ENCODE measurements at regions not wholly inside any gene's neighbourhood (a gene's known extent, or its start where the extent isn't known, plus 50 kb on each side); places are given as distances from the start of the nearest gene placed in this dataset.

GRCh38 chr7:33694006-33694405 is 211.3 kb upstream of the BMPER start:
- Histone ChIP-seq H3K9me3 (no peaks in the 10 kb centered on the region), H3K4me1 (ENCODE audit: control insufficient read depth in 1 of 2, low read depth in 2 of 2) (no peaks in the 10 kb centered on the region), H3K27ac (no peak overlapping the region), H3K36me3 (no peaks in the 10 kb centered on the region), H3K4me3 (no peak overlapping the region), H3K27me3 (replicated peaks; ENCODE audit: insufficient read depth) (no peaks in the 10 kb centered on the region)
- DNase-seq (ENCODE audit: low spot score) (no peak), ATAC-seq (ENCODE audit: insufficient number of reproducible peaks, low FRiP score, low read depth) (no peak)
- TF ChIP-seq CTCF (IDR thresholded peaks at IDR 0.05), result no peak

GRCh38 chr7:33697616-33698015 is 207.7 kb upstream of the BMPER start:
- no peaks in the 10 kb centered on the region for H3K4me1 ChIP-seq (ENCODE audit: control insufficient read depth in 1 of 2, low read depth in 2 of 2)
- no peak for ATAC-seq (ENCODE audit: insufficient number of reproducible peaks, low FRiP score, low read depth)
- H3K9me3 ChIP-seq, result peaks cover 7% of the 10 kb centered on the region
- no peaks in the 10 kb centered on the region for H3K36me3 ChIP-seq
- H3K27me3 ChIP-seq (replicated peaks; ENCODE audit: insufficient read depth), result no peaks in the 10 kb centered on the region
- no peak overlapping the region for H3K4me3 ChIP-seq
- no peak for DNase-seq (ENCODE audit: low spot score)
- no peak for TF ChIP-seq CTCF (IDR thresholded peaks at IDR 0.05)
- H3K27ac ChIP-seq, result no peak overlapping the region

- H3K36me3 ChIP-seq, result no peaks in the 10 kb centered on the region
- no peak for TF ChIP-seq CTCF (IDR thresholded peaks at IDR 0.05)
- DNase-seq (ENCODE audit: low spot score), result no peak
These were observed 207.3 kb upstream of the BMPER start for GRCh38 chr7:33698041-33698440.

GRCh38 chr7:33698692-33699128 is 206.6 kb upstream of the BMPER start:
- Histone ChIP-seq H3K27ac (no peak overlapping the region), H3K36me3 (no peaks in the 10 kb centered on the region), H3K4me1 (ENCODE audit: control insufficient read depth in 1 of 2, low read depth in 2 of 2) (no peaks in the 10 kb centered on the region), H3K4me3 (no peak overlapping the region), H3K27me3 (replicated peaks; ENCODE audit: insufficient read depth) (no peaks in the 10 kb centered on the region), H3K9me3 (peaks cover 7% of the 10 kb centered on the region)
- DNase-seq (ENCODE audit: low spot score) (no peak), ATAC-seq (ENCODE audit: insufficient number of reproducible peaks, low FRiP score, low read depth) (no peak)
- no peak for TF ChIP-seq CTCF (IDR thresholded peaks at IDR 0.05)

More at GRCh38 chr7:33698041-33698440, 207.3 kb upstream of the BMPER start:
- no peaks in the 10 kb centered on the region for H3K27me3 ChIP-seq (replicated peaks; ENCODE audit: insufficient read depth)
- H3K4me3 ChIP-seq, result no peak overlapping the region
- no peak overlapping the region for H3K27ac ChIP-seq
- no peaks in the 10 kb centered on the region for H3K4me1 ChIP-seq (ENCODE audit: control insufficient read depth in 1 of 2, low read depth in 2 of 2)
- no peak for ATAC-seq (ENCODE audit: insufficient number of reproducible peaks, low FRiP score, low read depth)
- H3K9me3 ChIP-seq, result peaks cover 7% of the 10 kb centered on the region

- no peak for ATAC-seq (ENCODE audit: insufficient number of reproducible peaks, low FRiP score, low read depth)
- no peak overlapping the region for H3K27ac ChIP-seq
- no peak for TF ChIP-seq CTCF (IDR thresholded peaks at IDR 0.05)
- H3K4me1 ChIP-seq (ENCODE audit: control insufficient read depth in 1 of 2, low read depth in 2 of 2), result no peaks in the 10 kb centered on the region
- peaks cover 7% of the 10 kb centered on the region for H3K9me3 ChIP-seq
- H3K27me3 ChIP-seq (replicated peaks; ENCODE audit: insufficient read depth), result no peaks in the 10 kb centered on the region
- H3K36me3 ChIP-seq, result no peaks in the 10 kb centered on the region
- H3K4me3 ChIP-seq, result no peak overlapping the region
- no peak for DNase-seq (ENCODE audit: low spot score)
These were observed 205.1 kb upstream of the BMPER start for GRCh38 chr7:33700001-33700899.

All from thoracic aorta (tissue), 2 donors.